ENCODE measurements at regions not wholly inside any gene's neighbourhood (a gene's known extent, or its start where the extent isn't known, plus 50 kb on each side); places are given as distances from the start of the nearest gene placed in this dataset.

- H3K27ac ChIP-seq (ENCODE audit: insufficient read depth, low read depth, low read length), result no peak overlapping the region
- H3K9me1 ChIP-seq (replicated peaks; ENCODE audit: control insufficient read depth, extremely low read depth, insufficient read depth, low read length), result no peaks in the 10 kb centered on the region
- intact Hi-C loops (cut with micrococcal nuclease), result no loop called here
- no peak overlapping the region for H3K4me2 ChIP-seq (ENCODE audit: insufficient read depth, low read length)
- H3K27me3 ChIP-seq (ENCODE audit: control insufficient read depth in 2 of 2, insufficient read depth in 2 of 2, low read length in 2 of 2), result no peaks in the 10 kb centered on the region
- DNase-seq (ENCODE audit: low read depth, low spot score) (no peak), FAIRE-seq (no peak)
- no peaks in the 10 kb centered on the region for H3K9me3 ChIP-seq (replicated peaks; ENCODE audit: control insufficient read depth, insufficient read depth, low read length)
- BruUV-seq (replicated peaks), result no TSS peak
- no peaks in the 10 kb centered on the region for H4K20me1 ChIP-seq (replicated peaks; ENCODE audit: control insufficient read depth, extremely low read depth, insufficient read depth, low read length)
- H3K9ac ChIP-seq (replicated peaks; ENCODE audit: extremely low read depth, insufficient read depth, low read length), result no peak overlapping the region
- no peaks in the 10 kb centered on the region for H3K36me3 ChIP-seq (ENCODE audit: control insufficient read depth in 2 of 2, extremely low read depth in 1 of 2, insufficient read depth in 2 of 2, low read length in 2 of 2)
- no peak overlapping the region for H2AFZ ChIP-seq (ENCODE audit: low read depth, low read length)
- dilution Hi-C loops (cut with MboI; ENCODE audit: extremely low pct_ligation_motif_present, low sequenced_read_pairs), result no loop called here
- no peaks in the 10 kb centered on the region for H3K79me2 ChIP-seq (ENCODE audit: control insufficient read depth, insufficient read depth, low read length)
- ChIA-PET POLR2A (no interaction called here), CTCF (no interaction called here)
- no peaks in the 10 kb centered on the region for H3K4me1 ChIP-seq (ENCODE audit: control insufficient read depth, extremely low read depth, insufficient read depth, low read length)
- TF ChIP-seq GATA2 (IDR thresholded peaks at IDR 0.05; ENCODE audit: insufficient read depth, insufficient read length, low read depth, low read length) (no peak), MYC (IDR thresholded peaks at IDR 0.05; ENCODE audit: low read depth, low read length) (no peak), JUN (IDR thresholded peaks at IDR 0.05; ENCODE audit: borderline replicate concordance, insufficient read depth, insufficient read length, low read depth) (no peak), EZH2 (IDR thresholded peaks at IDR 0.05; ENCODE audit: borderline replicate concordance, low read depth, low read length, severe bottlenecking) (no peak), POLR2AphosphoS5 (IDR thresholded peaks at IDR 0.05; ENCODE audit: insufficient read depth, low read depth, low read length) (no peak), CTCF (IDR thresholded peaks at IDR 0.05; ENCODE audit: extremely low read depth in 1 of 2, insufficient read depth in 1 of 2, low read depth in 1 of 2, low read length in 2 of 2) (no peak), POLR2A (IDR thresholded peaks at IDR 0.05; ENCODE audit: low read depth, low read length) (no peak), MAX (IDR thresholded peaks at IDR 0.05; ENCODE audit: insufficient read depth, insufficient read length) (no peak), FOS (IDR thresholded peaks at IDR 0.05; ENCODE audit: borderline replicate concordance, insufficient read depth, low read length) (no peak)
- no peak overlapping the region for H3K4me3 ChIP-seq (replicated peaks in 1 of 3; ENCODE audit: insufficient read depth in 1 of 3, low read depth in 1 of 3, low read length in 3 of 3)
Observed at GRCh38 chr9:129350143-129350935, 172.3 kb upstream of the IER5L start.

Measured in endothelial cell of umbilical vein (primary cell).